ENCODE measurements at regions not wholly inside any gene's neighbourhood (a gene's known extent, or its start where the extent isn't known, plus 50 kb on each side); places are given as distances from the start of the nearest gene placed in this dataset.

GRCh38 chr1:83087851-83088250, 911.1 kb downstream of the TTLL7 start:
- no peaks in the 10 kb centered on the region for H3K4me1 ChIP-seq (ENCODE audit: insufficient read depth, low read length, poor library complexity, severe bottlenecking)
- no peak for DNase-seq (ENCODE audit: low spot score)
- no peaks in the 10 kb centered on the region for H3K36me3 ChIP-seq (ENCODE audit: insufficient read depth, low read length, poor library complexity, severe bottlenecking)
- no peaks in the 10 kb centered on the region for H3K9me3 ChIP-seq (ENCODE audit: low read depth, low read length, poor library complexity, severe bottlenecking)
- intact Hi-C loops (cut with micrococcal nuclease; ENCODE audit: unreplicated experiment), result no loop called here
- ChIA-PET CTCF (no interaction called here), POLR2A (ENCODE audit: low non-redundant PET) (no interaction called here)
- no peak overlapping the region for H3K4me3 ChIP-seq (ENCODE audit: low read depth, low read length, poor library complexity, severe bottlenecking)
- H3K27ac ChIP-seq (ENCODE audit: low read depth, low read length, poor library complexity, severe bottlenecking), result no peak overlapping the region
- BruUV-seq (replicated peaks), result no TSS peak
- H3K27me3 ChIP-seq (replicated peaks; ENCODE audit: insufficient read depth, low read depth, low read length, poor library complexity), result peaks cover 19% of the 10 kb centered on the region
- no peak for TF ChIP-seq EZH2 (IDR thresholded peaks at IDR 0.05; ENCODE audit: borderline replicate concordance, low read depth, low read length, poor library complexity, severe bottlenecking)
- TF ChIP-seq CTCF (conservative IDR thresholded peaks at IDR 0.05; ENCODE audit: low read depth, low read length), result no peak

GRCh38 chr1:83086986-83087512, 911.9 kb downstream of the TTLL7 start:
- TF ChIP-seq EZH2 (IDR thresholded peaks at IDR 0.05; ENCODE audit: borderline replicate concordance, low read depth, low read length, poor library complexity, severe bottlenecking) (no peak), CTCF (conservative IDR thresholded peaks at IDR 0.05; ENCODE audit: low read depth, low read length) (no peak)
- ChIA-PET POLR2A (ENCODE audit: low non-redundant PET) (no interaction called here), CTCF (no interaction called here)
- H3K27me3 ChIP-seq (replicated peaks; ENCODE audit: insufficient read depth, low read depth, low read length, poor library complexity), result peaks cover 19% of the 10 kb centered on the region
- no peaks in the 10 kb centered on the region for H3K4me1 ChIP-seq (ENCODE audit: insufficient read depth, low read length, poor library complexity, severe bottlenecking)
- intact Hi-C loops (cut with micrococcal nuclease; ENCODE audit: unreplicated experiment), result no loop called here
- no peak overlapping the region for H3K4me3 ChIP-seq (ENCODE audit: low read depth, low read length, poor library complexity, severe bottlenecking)
- no peak overlapping the region for H3K27ac ChIP-seq (ENCODE audit: low read depth, low read length, poor library complexity, severe bottlenecking)
- no TSS peak for BruUV-seq (replicated peaks)
- H3K36me3 ChIP-seq (ENCODE audit: insufficient read depth, low read length, poor library complexity, severe bottlenecking), result no peaks in the 10 kb centered on the region
- no peaks in the 10 kb centered on the region for H3K9me3 ChIP-seq (ENCODE audit: low read depth, low read length, poor library complexity, severe bottlenecking)
- no peak for DNase-seq (ENCODE audit: low spot score)

GRCh38 chr1:83086346-83086745, 912.6 kb downstream of the TTLL7 start:
- Histone ChIP-seq H3K27me3 (replicated peaks; ENCODE audit: insufficient read depth, low read depth, low read length, poor library complexity) (peaks cover 19% of the 10 kb centered on the region), H3K27ac (ENCODE audit: low read depth, low read length, poor library complexity, severe bottlenecking) (no peak overlapping the region), H3K9me3 (ENCODE audit: low read depth, low read length, poor library complexity, severe bottlenecking) (no peaks in the 10 kb centered on the region), H3K36me3 (ENCODE audit: insufficient read depth, low read length, poor library complexity, severe bottlenecking) (no peaks in the 10 kb centered on the region), H3K4me1 (ENCODE audit: insufficient read depth, low read length, poor library complexity, severe bottlenecking) (no peaks in the 10 kb centered on the region), H3K4me3 (ENCODE audit: low read depth, low read length, poor library complexity, severe bottlenecking) (no peak overlapping the region)
- POLR2A ChIA-PET (ENCODE audit: low non-redundant PET), result no interaction called here
- intact Hi-C loops (cut with micrococcal nuclease; ENCODE audit: unreplicated experiment), result no loop called here
- no peak for DNase-seq (ENCODE audit: low spot score)
- no peak for TF ChIP-seq CTCF (conservative IDR thresholded peaks at IDR 0.05; ENCODE audit: low read depth, low read length)
- TF ChIP-seq EZH2 (IDR thresholded peaks at IDR 0.05; ENCODE audit: borderline replicate concordance, low read depth, low read length, poor library complexity, severe bottlenecking), result no peak
- BruUV-seq (replicated peaks), result no TSS peak
- CTCF ChIA-PET, result no interaction called here

Measured in A673 (cell line).